ENCODE measurements at regions not wholly inside any gene's neighbourhood (a gene's known extent, or its start where the extent isn't known, plus 50 kb on each side); places are given as distances from the start of the nearest gene placed in this dataset.

DNA sequence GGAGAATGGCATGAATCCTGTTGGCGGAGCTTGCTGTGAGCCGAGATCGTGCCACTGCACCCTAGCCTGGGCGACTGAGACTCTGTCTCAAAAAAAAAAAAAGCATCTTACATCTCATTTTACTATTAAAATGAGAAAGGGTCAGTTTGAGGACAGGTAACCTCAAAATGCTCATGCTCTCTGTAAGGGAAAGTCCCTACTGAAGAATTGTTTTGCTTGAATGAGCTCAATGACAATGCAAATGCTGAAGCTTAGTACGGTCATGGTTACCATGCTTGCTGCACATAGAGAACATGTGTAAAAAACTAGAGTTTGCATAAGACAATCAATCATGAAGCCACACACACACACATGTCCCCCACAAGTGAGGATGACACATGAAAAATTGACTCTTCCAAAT is 541.8 kb upstream of the AMELY start:
- H4K20me1 ChIP-seq (ENCODE audit: insufficient read depth), result no peaks in the 10 kb centered on the region
- no peaks in the 10 kb centered on the region for H3K9me3 ChIP-seq (ENCODE audit: low read length)
- H3K27ac ChIP-seq (ENCODE audit: low read length), result no peak overlapping the region
- H3K27me3 ChIP-seq (ENCODE audit: insufficient read depth, low read depth, low read length), result no peaks in the 10 kb centered on the region
- no peaks in the 10 kb centered on the region for H3F3A ChIP-seq (ENCODE audit: insufficient read depth, low read length, poor library complexity, severe bottlenecking)
- H3K9ac ChIP-seq (ENCODE audit: low read length), result no peak overlapping the region
- no peaks in the 10 kb centered on the region for H3K79me2 ChIP-seq (replicated peaks; ENCODE audit: insufficient read depth, low read length)
- no peaks in the 10 kb centered on the region for H3K9me2 ChIP-seq (ENCODE audit: insufficient read depth, low read length)
- H3K4me2 ChIP-seq (ENCODE audit: low read length), result no peak overlapping the region
- no peaks in the 10 kb centered on the region for H3K36me3 ChIP-seq (ENCODE audit: insufficient read depth, low read length)
- TF ChIP-seq EZH2 (IDR thresholded peaks at IDR 0.05; ENCODE audit: borderline replicate concordance, insufficient read depth, low read length, poor library complexity, severe bottlenecking) (no peak), TAF1 (IDR thresholded peaks at IDR 0.05; ENCODE audit: low read depth) (no peak), SMC3 (conservative IDR thresholded peaks at IDR 0.05; ENCODE audit: poor library complexity) (no peak)
- no peak overlapping the region for H2AFZ ChIP-seq (ENCODE audit: low read depth, low read length)
- H3K4me3 ChIP-seq (ENCODE audit: low read length), result no peak overlapping the region

DNA sequence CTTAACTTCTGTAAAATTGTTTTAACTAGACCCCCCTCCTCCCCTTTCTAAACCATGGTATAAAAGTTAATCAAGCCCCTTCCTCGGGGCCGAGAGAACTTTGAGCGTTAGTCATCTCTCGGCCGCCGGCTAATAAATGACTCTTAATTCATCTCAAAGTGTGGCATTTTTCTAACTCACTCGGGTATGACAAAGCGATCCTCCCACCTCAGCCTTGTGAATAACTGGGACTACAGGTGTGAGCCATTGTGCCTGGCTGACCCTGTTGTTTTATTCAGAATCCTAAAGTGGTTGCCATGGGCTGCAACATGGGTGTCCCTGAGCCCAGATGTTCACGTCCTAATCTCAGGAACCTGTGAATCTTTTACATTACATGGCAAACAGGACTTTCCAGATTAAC is 540.7 kb upstream of the AMELY start:
- H3K9me2 ChIP-seq (ENCODE audit: insufficient read depth, low read length), result no peaks in the 10 kb centered on the region
- no peak for TF ChIP-seq MXI1 (conservative IDR thresholded peaks at IDR 0.05; ENCODE audit: poor library complexity, severe bottlenecking)
- TF ChIP-seq, protein P1, sequence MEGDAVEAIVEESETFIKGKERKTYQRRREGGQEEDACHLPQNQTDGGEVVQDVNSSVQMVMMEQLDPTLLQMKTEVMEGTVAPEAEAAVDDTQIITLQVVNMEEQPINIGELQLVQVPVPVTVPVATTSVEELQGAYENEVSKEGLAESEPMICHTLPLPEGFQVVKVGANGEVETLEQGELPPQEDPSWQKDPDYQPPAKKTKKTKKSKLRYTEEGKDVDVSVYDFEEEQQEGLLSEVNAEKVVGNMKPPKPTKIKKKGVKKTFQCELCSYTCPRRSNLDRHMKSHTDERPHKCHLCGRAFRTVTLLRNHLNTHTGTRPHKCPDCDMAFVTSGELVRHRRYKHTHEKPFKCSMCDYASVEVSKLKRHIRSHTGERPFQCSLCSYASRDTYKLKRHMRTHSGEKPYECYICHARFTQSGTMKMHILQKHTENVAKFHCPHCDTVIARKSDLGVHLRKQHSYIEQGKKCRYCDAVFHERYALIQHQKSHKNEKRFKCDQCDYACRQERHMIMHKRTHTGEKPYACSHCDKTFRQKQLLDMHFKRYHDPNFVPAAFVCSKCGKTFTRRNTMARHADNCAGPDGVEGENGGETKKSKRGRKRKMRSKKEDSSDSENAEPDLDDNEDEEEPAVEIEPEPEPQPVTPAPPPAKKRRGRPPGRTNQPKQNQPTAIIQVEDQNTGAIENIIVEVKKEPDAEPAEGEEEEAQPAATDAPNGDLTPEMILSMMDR (IDR thresholded peaks at IDR 0.05; ENCODE audit: poor library complexity, severe bottlenecking), result no peak
- TF ChIP-seq SMC3 (conservative IDR thresholded peaks at IDR 0.05; ENCODE audit: poor library complexity), result no peak
- no peak for TF ChIP-seq RAD21 (conservative IDR thresholded peaks at IDR 0.05)
- TF ChIP-seq POLR2AphosphoS5 (IDR thresholded peaks at IDR 0.05), result no peak
- TF ChIP-seq EP300 (conservative IDR thresholded peaks at IDR 0.05; ENCODE audit: poor library complexity, severe bottlenecking), result no peak
- TF ChIP-seq TAF1 (IDR thresholded peaks at IDR 0.05; ENCODE audit: low read depth), result no peak
- TF ChIP-seq EZH2 (IDR thresholded peaks at IDR 0.05; ENCODE audit: borderline replicate concordance, insufficient read depth, low read length, poor library complexity, severe bottlenecking), result no peak
- TF ChIP-seq, protein P2, sequence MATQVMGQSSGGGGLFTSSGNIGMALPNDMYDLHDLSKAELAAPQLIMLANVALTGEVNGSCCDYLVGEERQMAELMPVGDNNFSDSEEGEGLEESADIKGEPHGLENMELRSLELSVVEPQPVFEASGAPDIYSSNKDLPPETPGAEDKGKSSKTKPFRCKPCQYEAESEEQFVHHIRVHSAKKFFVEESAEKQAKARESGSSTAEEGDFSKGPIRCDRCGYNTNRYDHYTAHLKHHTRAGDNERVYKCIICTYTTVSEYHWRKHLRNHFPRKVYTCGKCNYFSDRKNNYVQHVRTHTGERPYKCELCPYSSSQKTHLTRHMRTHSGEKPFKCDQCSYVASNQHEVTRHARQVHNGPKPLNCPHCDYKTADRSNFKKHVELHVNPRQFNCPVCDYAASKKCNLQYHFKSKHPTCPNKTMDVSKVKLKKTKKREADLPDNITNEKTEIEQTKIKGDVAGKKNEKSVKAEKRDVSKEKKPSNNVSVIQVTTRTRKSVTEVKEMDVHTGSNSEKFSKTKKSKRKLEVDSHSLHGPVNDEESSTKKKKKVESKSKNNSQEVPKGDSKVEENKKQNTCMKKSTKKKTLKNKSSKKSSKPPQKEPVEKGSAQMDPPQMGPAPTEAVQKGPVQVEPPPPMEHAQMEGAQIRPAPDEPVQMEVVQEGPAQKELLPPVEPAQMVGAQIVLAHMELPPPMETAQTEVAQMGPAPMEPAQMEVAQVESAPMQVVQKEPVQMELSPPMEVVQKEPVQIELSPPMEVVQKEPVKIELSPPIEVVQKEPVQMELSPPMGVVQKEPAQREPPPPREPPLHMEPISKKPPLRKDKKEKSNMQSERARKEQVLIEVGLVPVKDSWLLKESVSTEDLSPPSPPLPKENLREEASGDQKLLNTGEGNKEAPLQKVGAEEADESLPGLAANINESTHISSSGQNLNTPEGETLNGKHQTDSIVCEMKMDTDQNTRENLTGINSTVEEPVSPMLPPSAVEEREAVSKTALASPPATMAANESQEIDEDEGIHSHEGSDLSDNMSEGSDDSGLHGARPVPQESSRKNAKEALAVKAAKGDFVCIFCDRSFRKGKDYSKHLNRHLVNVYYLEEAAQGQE (IDR thresholded peaks at IDR 0.05; ENCODE audit: borderline replicate concordance), result no peak
- no peaks in the 10 kb centered on the region for H3F3A ChIP-seq (ENCODE audit: insufficient read depth, low read length, poor library complexity, severe bottlenecking)
- H3K9me3 ChIP-seq (ENCODE audit: low read length), result no peaks in the 10 kb centered on the region
- no peaks in the 10 kb centered on the region for H3K27me3 ChIP-seq (ENCODE audit: insufficient read depth, low read depth, low read length)
- H3K27ac ChIP-seq (ENCODE audit: low read length), result no peak overlapping the region
- no peak overlapping the region for H3K9ac ChIP-seq (ENCODE audit: low read length)
- H4K20me1 ChIP-seq (ENCODE audit: insufficient read depth), result no peaks in the 10 kb centered on the region
- H3K36me3 ChIP-seq (ENCODE audit: insufficient read depth, low read length), result no peaks in the 10 kb centered on the region
- no peak overlapping the region for H2AFZ ChIP-seq (ENCODE audit: low read depth, low read length)
- no peaks in the 10 kb centered on the region for H3K79me2 ChIP-seq (replicated peaks; ENCODE audit: insufficient read depth, low read length)
- H3K4me2 ChIP-seq (ENCODE audit: low read length), result no peak overlapping the region
- H3K4me3 ChIP-seq (ENCODE audit: low read length), result no peak overlapping the region

DNA sequence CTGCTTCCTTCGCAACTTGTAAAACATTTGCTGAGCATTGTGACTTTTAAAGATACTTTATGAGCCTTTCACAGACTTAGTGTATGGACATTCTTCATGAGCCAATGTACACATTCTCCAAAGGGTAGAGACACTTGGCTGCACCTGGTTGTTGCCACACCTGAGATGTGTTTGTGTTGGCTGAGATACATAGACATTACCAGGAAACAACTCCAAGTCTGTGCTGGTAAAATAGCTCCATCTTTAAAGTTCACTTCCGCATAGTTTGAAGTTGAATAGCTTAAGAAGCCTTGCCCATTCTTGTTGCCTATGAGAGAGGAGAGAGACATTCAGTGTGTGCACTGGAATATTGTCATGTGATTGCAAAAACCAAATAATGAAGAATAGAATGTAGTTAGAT is 538.3 kb upstream of the AMELY start:
- no peak overlapping the region for H3K4me2 ChIP-seq (ENCODE audit: low read length)
- H3K27ac ChIP-seq (ENCODE audit: low read length), result no peak overlapping the region
- no peak overlapping the region for H3K9ac ChIP-seq (ENCODE audit: low read length)
- no peaks in the 10 kb centered on the region for H3K27me3 ChIP-seq (ENCODE audit: insufficient read depth, low read depth, low read length)
- H2AFZ ChIP-seq (ENCODE audit: low read depth, low read length), result no peak overlapping the region
- H3K4me3 ChIP-seq (ENCODE audit: low read length), result no peak overlapping the region
- no peaks in the 10 kb centered on the region for H4K20me1 ChIP-seq (ENCODE audit: insufficient read depth)
- H3K79me2 ChIP-seq (replicated peaks; ENCODE audit: insufficient read depth, low read length), result no peaks in the 10 kb centered on the region
- no peaks in the 10 kb centered on the region for H3F3A ChIP-seq (ENCODE audit: insufficient read depth, low read length, poor library complexity, severe bottlenecking)
- H3K36me3 ChIP-seq (ENCODE audit: insufficient read depth, low read length), result no peaks in the 10 kb centered on the region
- TF ChIP-seq POLR2AphosphoS5 (IDR thresholded peaks at IDR 0.05) (no peak), TAF1 (IDR thresholded peaks at IDR 0.05; ENCODE audit: low read depth) (no peak), RAD21 (conservative IDR thresholded peaks at IDR 0.05) (no peak), EP300 (conservative IDR thresholded peaks at IDR 0.05; ENCODE audit: poor library complexity, severe bottlenecking) (no peak), MXI1 (conservative IDR thresholded peaks at IDR 0.05; ENCODE audit: poor library complexity, severe bottlenecking) (no peak), SMC3 (conservative IDR thresholded peaks at IDR 0.05; ENCODE audit: poor library complexity) (no peak), EZH2 (IDR thresholded peaks at IDR 0.05; ENCODE audit: borderline replicate concordance, insufficient read depth, low read length, poor library complexity, severe bottlenecking) (no peak)
- TF ChIP-seq, protein P1 (IDR thresholded peaks at IDR 0.05; ENCODE audit: poor library complexity, severe bottlenecking), result no peak
- TF ChIP-seq, protein P2 (IDR thresholded peaks at IDR 0.05; ENCODE audit: borderline replicate concordance), result no peak
- H3K9me3 ChIP-seq (ENCODE audit: low read length), result no peaks in the 10 kb centered on the region
- H3K9me2 ChIP-seq (ENCODE audit: insufficient read depth, low read length), result no peaks in the 10 kb centered on the region
